ENCODE measurements at regions not wholly inside any gene's neighbourhood (a gene's known extent, or its start where the extent isn't known, plus 50 kb on each side); places are given as distances from the start of the nearest gene placed in this dataset.

DNA sequence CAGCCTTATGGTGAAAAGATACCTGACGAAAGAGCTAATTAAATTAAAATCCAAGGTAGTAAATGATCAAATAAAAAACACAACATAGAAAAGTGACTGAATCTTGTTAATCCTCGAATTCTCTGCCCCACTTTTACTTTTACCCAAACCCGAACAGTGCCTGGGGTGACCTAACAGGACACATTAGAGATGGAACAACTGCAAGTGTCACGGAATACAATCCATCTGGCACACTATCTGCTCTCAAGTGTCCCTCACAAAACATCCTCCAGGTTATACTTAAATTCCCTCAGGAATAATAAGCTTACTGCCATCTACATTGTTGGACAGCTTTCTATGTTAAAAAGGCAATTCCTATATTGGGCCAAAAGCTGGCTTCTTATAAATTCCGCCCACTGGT is 236.3 kb upstream of the SLC14A2 start:
- FAIRE-seq (no peak), DNase-seq (ENCODE audit: insufficient read length, low spot score) (no peak)
- TF ChIP-seq, protein P1, sequence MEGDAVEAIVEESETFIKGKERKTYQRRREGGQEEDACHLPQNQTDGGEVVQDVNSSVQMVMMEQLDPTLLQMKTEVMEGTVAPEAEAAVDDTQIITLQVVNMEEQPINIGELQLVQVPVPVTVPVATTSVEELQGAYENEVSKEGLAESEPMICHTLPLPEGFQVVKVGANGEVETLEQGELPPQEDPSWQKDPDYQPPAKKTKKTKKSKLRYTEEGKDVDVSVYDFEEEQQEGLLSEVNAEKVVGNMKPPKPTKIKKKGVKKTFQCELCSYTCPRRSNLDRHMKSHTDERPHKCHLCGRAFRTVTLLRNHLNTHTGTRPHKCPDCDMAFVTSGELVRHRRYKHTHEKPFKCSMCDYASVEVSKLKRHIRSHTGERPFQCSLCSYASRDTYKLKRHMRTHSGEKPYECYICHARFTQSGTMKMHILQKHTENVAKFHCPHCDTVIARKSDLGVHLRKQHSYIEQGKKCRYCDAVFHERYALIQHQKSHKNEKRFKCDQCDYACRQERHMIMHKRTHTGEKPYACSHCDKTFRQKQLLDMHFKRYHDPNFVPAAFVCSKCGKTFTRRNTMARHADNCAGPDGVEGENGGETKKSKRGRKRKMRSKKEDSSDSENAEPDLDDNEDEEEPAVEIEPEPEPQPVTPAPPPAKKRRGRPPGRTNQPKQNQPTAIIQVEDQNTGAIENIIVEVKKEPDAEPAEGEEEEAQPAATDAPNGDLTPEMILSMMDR (IDR thresholded peaks at IDR 0.05; ENCODE audit: insufficient read depth, missing control alignments) = no peak

DNA sequence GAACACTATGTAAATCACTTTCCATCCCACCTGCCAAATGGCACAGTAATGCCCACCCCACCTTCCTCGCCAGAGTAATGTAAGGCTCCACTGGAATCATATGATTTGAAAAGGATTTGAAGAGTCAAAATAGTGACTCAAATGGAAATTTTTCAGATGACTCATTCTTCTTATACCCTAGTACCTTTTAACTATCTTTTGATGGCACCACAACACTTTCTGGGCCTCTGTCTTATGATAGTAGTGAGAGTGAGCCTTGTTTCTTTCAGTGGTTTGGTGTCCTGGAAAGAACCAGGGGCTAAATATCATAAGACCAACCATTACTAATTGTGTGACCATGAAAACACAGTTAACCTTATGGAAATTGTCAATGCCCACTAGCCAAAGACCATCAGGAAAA is 235.4 kb upstream of the SLC14A2 start:
- FAIRE-seq (no peak), DNase-seq (ENCODE audit: insufficient read length, low spot score) (no peak)
- TF ChIP-seq, protein P1 (IDR thresholded peaks at IDR 0.05; ENCODE audit: insufficient read depth, missing control alignments) = no peak

DNA sequence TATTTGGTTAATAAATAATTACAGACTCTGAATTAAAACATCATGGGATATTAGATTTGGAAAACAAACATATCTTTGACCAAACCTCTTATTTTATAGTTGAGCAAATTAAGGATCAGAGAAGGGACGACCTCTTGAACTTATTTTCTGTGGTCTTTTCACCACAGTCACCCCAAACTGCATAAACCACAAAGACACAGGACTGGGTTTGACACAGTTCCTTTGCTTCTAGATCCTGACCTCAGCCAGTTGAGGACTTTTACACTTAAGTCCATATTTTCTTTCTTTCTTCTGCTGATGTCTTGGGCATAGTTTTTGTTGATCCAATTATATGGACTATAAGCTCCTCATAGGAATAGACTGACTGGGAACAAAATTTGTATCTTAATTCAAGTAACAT is 234.0 kb upstream of the SLC14A2 start:
- FAIRE-seq (no peak), DNase-seq (ENCODE audit: insufficient read length, low spot score) (no peak)
- TF ChIP-seq, protein P1 (IDR thresholded peaks at IDR 0.05; ENCODE audit: insufficient read depth, missing control alignments) = no peak

DNA sequence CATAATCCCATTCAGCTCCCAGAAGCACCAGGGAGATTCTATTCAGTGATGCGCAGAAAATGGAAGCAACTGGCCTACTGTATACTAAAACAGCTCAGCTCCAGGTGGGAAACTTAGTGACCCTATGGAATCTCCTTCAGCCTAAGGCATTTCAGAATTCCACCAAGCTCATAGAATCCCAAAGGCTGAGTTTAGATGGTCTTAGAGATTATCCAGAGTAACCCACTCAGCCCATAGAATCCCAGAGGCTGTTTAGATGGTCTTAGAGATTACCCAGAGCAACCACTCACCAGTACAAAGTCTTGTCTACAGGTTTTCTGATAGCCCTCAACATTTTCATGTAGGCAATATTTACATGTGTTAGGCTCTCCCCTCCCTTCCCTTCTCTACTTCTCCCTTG is 232.0 kb upstream of the SLC14A2 start:
- TF ChIP-seq, protein P1 (IDR thresholded peaks at IDR 0.05; ENCODE audit: insufficient read depth, missing control alignments) = no peak
- DNase-seq (ENCODE audit: insufficient read length, low spot score) = no peak
- FAIRE-seq = no peak

DNA sequence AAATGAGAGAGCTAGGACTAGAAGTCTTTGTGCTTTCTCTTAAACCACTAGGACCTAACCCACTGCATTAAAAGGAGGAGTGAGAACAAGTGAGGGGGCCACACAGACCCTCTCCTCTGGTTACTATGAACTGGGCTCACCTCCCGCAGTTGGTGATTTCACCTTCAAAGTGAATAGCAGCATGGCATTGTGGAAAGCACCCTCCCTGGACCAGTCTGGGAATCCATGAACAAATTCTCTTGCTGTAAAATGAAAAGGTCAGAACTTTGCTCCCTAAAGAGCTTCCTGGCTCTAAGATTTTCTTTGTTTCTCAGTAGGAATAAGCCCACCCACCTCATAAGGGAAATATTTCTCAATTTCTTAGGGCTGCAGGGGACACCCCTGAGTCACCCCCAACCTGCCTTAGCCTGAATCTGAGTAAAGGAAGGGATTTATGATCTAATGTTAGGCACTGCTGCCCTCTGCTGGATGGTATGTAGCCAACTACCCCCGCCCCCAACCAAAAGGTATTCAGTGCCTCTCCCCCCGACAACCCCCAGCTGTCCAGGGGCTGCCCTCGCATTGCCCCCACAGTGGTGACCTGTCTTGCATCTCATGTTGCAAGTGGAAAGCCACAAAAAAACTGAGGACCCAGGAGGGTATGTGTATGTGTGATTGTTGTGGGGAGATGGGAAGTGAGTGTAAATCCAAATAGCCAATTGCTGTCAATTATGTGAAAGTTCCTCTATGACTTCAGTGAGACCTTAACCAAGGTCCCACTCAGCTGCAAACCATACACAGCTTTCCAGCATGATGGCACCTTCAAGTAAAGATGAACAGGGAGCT is 230.9 kb upstream of the SLC14A2 start:
- TF ChIP-seq, protein P1 (IDR thresholded peaks at IDR 0.05; ENCODE audit: insufficient read depth, missing control alignments) = peak; percentile 62
- FAIRE-seq (no peak), DNase-seq (ENCODE audit: insufficient read length, low spot score) (no peak)

DNA sequence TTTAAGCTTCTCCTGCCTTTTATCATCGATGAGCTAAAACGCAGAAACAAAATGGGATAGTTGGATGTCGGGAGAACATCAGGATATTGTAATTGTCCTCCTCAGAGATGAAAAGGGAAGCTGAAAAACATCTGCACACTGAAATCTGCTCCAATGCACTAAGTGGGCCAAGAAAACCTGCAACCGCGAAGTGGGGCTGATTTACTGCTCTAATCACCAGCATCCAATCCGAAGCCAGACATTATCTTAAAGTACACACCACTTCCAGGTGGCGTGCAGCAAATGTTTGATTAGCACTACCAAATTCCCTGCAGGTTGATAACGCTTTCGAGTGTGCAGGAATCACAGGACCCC is 230.3 kb upstream of the SLC14A2 start:
- TF ChIP-seq, protein P1 (IDR thresholded peaks at IDR 0.05; ENCODE audit: insufficient read depth, missing control alignments) = no peak
- DNase-seq (ENCODE audit: insufficient read length, low spot score) = no peak
- no peak for FAIRE-seq

DNA sequence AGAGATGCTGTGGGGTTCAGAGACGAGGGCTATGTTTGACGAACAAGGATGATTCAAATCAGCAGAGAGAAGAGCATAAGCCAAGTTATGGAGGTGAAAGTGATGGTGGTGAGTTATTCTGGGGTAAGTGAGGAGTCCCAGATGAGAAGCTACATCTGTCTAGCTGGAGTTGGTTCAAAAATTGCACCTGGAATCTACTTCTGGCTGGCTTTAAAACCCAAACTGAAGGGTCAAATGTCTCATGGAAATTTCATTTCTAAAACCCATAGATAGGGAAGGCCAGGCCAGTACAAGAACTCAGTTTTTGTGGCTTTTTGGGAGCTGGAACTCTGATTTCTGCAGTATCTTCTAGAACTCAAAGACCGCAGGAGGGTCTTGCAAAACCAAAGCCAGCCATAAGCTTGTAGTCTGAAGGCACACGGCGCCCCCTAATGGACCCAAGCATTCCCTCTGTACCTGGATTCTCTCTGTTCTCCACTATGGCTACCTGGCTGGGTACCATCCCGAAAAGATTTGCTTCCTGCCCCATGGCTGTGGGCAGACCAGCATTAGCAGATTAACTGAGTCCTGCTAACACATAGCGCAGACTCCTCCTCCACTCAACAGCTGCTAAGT is 229.1 kb upstream of the SLC14A2 start:
- FAIRE-seq = no peak
- DNase-seq (ENCODE audit: insufficient read length, low spot score) = no peak
- TF ChIP-seq, protein P1 (IDR thresholded peaks at IDR 0.05; ENCODE audit: insufficient read depth, missing control alignments) = peak; percentile 46
